ENCODE measurements at regions not wholly inside any gene's neighbourhood (a gene's known extent, or its start where the extent isn't known, plus 50 kb on each side); places are given as distances from the start of the nearest gene placed in this dataset.
A peak's percentile ranks its signal among the peaks of the same experiment; 100 is the strongest.

DNA sequence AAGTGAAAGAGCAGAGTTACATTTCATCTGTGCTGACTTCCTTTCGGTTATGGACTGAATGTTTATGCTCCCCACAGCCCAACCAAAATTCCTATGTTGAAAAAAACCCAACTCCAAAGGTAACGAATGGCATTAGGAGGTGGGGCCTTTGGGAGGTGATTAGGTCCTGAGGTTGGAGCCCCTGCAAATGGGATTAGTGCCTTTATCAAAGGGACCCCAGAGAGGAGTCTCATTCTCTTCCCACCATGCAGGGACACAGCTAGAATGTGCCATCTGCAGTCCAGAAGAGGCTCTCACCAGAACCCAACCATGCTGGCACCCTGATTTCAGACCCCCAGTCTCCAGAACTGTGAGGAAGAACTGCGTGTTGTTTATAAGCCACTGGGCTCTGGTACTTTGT, 199.3 kb downstream of the TOMM20 start:
- Mint-ChIP-seq H3K4me1 (ENCODE audit: low read depth) (peaks cover 81% of the 10 kb centered on the region), H3K27ac (peak overlapping the region; percentile 41), H3K9me3 (no peaks in the 10 kb centered on the region), H3K36me3 (ENCODE audit: low read depth) (peaks cover 2% of the 10 kb centered on the region), H3K4me3 (no peak overlapping the region), H3K27me3 (ENCODE audit: insufficient read depth) (no peaks in the 10 kb centered on the region)
- intact Hi-C loops (cut with micrococcal nuclease): no loop called here
- no peak for DNase-seq (ENCODE audit: low spot score)

DNA sequence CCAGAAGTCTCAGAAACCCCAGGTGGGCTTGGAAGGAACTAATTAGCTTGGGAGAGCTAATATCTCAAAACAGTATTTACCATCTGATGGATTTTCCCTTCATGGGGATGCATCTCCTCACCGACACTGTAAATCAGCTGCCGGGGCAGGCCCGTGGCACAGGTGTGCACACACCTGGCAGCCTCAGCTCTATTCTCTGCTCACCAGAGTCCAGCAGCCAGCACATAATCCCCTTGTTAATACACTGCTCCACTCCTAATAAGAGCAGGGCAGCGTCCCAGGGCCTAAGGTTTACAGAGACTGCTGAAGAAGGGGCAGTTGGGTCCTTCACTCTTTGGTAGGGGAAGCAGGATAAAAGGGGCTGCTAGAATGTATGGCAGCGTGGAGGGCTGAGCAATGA, 200.0 kb downstream of the TOMM20 start:
- no peak for DNase-seq (ENCODE audit: low spot score)
- Mint-ChIP-seq H3K36me3 (ENCODE audit: low read depth) (peaks cover 7% of the 10 kb centered on the region), H3K9me3 (peaks cover 7% of the 10 kb centered on the region), H3K27me3 (ENCODE audit: insufficient read depth) (no peaks in the 10 kb centered on the region), H3K4me3 (no peak overlapping the region), H3K4me1 (ENCODE audit: low read depth) (peaks cover 85% of the 10 kb centered on the region), H3K27ac (peak overlapping the region; percentile 35)
- intact Hi-C loops (cut with micrococcal nuclease): no loop called here

DNA sequence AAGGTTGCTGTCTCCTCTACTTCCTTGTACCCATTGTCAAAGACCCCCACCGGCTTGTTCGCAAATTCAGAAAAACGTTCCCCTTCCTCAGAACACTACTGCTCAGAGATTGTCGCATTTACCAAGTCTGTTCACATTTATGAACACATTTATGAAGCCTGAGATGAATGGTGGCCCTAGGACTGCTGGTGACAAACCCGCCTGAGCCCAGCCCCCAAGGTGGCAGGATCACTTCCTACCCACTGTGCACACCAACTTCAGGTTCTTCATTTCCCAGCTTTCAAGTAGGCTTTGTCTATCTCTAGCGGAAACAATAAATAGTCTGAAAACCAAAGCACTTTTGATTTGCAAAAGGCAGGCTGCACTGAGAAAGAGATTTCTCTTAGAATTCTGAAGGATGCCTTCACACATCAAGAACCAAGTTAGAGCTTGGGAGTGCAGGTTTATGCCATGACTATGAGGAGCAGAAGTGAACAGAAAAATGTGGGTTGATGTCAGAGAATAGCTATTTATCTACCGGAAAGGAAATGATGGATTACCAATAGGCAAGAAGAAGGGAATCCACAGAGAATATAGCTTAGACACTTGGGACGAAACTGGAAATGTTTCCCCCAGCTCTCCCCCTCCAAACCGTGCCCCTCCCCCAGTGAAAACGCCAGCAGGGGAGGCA, 200.5 kb downstream of the TOMM20 start:
- no peak for DNase-seq (ENCODE audit: low spot score)
- Mint-ChIP-seq H3K27me3 (ENCODE audit: insufficient read depth) (no peaks in the 10 kb centered on the region), H3K4me3 (peak overlapping the region; percentile 74), H3K27ac (peak overlapping the region; percentile 97), H3K4me1 (ENCODE audit: low read depth) (peaks cover 85% of the 10 kb centered on the region), H3K36me3 (ENCODE audit: low read depth) (peaks cover 12% of the 10 kb centered on the region), H3K9me3 (peaks cover 12% of the 10 kb centered on the region)
- intact Hi-C loops (cut with micrococcal nuclease): loop anchor here (1.0 to 2.0 kb wide), 4 partner anchors 33 to 87 kb away; no protein-coding TSS in a partner anchor

DNA sequence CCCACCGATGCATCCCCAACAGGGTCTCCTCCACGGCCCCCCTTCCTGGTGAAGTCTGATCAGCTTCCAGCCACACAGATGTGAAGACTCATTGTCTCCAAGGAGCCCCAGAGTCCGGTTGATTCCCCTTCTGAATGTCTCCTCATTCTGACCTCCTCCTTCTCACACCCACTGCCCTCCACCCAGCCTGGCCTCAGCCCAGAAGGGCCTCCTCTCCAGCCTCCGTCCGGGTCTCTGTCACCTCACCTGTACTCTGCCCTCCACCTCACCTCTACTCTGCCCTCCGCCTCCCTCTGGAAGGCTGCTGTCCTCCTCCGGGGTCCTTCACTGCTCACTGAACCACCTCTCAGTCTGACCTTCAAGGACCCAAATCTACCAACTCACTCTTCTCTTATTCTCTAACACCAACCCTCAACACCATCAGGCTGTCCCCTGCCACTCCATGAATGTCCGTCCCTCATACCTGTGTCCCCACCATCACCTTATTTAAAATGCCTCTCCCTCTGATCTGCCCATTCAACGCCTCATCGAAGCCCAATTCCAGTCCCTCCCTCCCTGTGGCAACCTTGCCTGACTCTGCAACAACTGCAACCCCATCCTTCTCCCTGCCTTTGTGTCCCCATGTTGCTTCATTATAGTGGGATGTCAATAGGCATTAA, 201.2 kb downstream of the TOMM20 start:
- no peak for DNase-seq (ENCODE audit: low spot score)
- peaks cover 12% of the 10 kb centered on the region for H3K36me3 Mint-ChIP-seq (ENCODE audit: low read depth)
- H3K27ac Mint-ChIP-seq: peak overlapping the region; percentile 97
- peaks cover 79% of the 10 kb centered on the region for H3K4me1 Mint-ChIP-seq (ENCODE audit: low read depth)
- intact Hi-C loops (cut with micrococcal nuclease): loop anchor here (1.0 to 2.0 kb wide), 4 partner anchors 33 to 88 kb away; no protein-coding TSS in a partner anchor
- H3K9me3 Mint-ChIP-seq: peaks cover 12% of the 10 kb centered on the region
- H3K4me3 Mint-ChIP-seq: peak overlapping the region; percentile 74
- H3K27me3 Mint-ChIP-seq (ENCODE audit: insufficient read depth): no peaks in the 10 kb centered on the region

DNA sequence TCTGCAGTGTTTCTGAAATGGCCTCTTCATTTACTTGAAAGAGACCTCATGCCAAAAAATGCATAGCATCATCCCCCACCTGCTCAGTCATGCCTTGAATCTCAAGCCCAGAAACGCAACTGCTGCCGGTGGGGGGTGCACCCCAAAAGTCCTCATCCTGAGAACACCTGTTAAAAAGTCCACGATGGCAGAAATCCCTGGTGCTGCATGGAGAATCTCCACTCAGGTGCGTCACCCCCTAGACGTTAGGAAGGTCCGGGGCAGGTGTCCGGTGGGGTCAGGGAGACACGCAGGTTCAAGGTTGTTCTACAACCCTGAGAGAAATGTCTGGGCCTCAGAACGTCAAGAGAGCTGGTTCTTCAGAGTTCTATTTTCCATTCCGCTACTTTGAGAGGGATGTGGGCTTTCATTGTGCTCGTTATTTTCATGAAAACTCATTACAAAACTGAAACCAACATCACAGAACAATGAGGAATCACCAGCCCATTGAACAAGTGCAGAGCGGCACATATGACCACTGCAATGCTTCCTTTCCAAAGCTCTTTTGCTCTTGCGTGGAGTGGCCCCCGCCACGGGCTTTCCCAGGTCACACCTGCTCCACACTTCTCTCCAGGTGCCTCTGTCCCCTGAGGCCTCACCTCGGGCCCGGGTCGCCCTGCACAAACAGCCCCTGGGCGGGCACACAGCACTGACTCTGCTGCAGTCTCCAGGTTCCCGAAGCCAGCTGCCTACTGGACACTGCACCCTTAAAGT, 201.9 kb downstream of the TOMM20 start:
- Mint-ChIP-seq H3K27me3 (ENCODE audit: insufficient read depth) (no peaks in the 10 kb centered on the region), H3K27ac (peak overlapping the region; percentile 97), H3K9me3 (peaks cover 12% of the 10 kb centered on the region), H3K4me3 (peak overlapping the region; percentile 74), H3K36me3 (ENCODE audit: low read depth) (peaks cover 12% of the 10 kb centered on the region), H3K4me1 (ENCODE audit: low read depth) (peaks cover 72% of the 10 kb centered on the region)
- intact Hi-C loops (cut with micrococcal nuclease): loop anchor here (1.0 to 2.0 kb wide), 14 partner anchors 32 to 425 kb away; no protein-coding TSS in a partner anchor
- peak; percentile 66 for DNase-seq (ENCODE audit: low spot score)

DNA sequence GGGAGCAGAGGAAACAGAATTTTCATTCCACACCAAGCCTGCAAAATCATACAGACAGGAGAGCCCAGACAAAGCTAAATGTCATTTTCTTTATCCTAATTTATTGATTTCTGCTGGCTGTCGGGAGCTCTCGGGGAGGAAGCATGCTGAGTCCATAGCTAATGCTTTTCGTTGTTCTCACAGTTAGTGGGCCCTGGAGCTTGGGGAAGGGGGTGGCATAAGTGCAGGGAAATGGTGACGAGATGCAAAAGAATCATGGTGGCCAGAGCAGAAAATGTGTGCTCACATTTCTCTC, 202.4 kb downstream of the TOMM20 start:
- intact Hi-C loops (cut with micrococcal nuclease): loop anchor here (1.0 to 2.0 kb wide), 12 partner anchors 31 to 425 kb away; no protein-coding TSS in a partner anchor
- Mint-ChIP-seq H3K9me3 (peaks cover 17% of the 10 kb centered on the region), H3K4me1 (ENCODE audit: low read depth) (peaks cover 67% of the 10 kb centered on the region), H3K36me3 (ENCODE audit: low read depth) (peaks cover 12% of the 10 kb centered on the region), H3K4me3 (peak overlapping the region; percentile 74), H3K27ac (peak overlapping the region; percentile 97), H3K27me3 (ENCODE audit: insufficient read depth) (no peaks in the 10 kb centered on the region)
- DNase-seq (ENCODE audit: low spot score): no peak

DNA sequence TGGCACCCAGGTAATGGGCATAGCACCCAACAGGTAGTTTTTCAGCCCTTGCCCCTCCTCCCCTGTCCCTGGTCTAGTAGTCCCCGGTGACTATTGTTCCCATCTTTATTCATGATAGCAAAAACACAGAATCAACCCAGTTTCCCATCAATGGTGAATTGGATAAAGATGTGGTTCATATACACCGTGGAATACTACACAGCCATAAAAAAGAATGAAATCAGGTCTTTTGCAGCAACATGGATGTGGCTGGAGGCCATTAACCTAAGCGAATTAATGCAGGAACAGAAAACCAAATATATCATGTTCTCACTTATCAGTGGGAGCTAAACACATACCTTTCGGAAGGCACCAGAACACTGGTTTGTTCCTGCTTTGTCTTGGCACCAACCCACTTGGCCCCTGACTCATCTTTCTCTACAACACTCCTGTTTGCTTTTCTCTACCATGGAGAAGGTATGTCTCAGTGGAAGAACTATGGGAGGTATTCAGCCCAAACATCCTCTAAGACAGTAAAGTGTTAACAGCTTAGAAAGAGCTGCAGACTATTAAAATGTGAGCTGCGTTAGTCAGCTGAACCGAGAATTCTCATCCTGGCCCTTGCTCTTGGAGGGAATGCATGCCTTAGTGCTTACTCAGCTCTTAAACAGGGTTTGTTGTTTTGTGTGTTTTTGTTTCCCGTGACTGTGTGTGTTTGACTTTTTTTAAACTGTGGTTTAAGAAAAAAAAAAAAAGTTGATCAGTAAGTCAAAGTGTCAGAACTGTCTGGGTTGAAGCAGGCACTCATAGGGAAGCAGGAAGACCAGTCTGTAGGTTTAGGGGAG, 203.0 kb downstream of the TOMM20 start:
- peak; percentile 17 for DNase-seq (ENCODE audit: low spot score)
- peaks cover 64% of the 10 kb centered on the region for H3K4me1 Mint-ChIP-seq (ENCODE audit: low read depth)
- peak overlapping the region; percentile 97 for H3K27ac Mint-ChIP-seq
- no peaks in the 10 kb centered on the region for H3K27me3 Mint-ChIP-seq (ENCODE audit: insufficient read depth)
- H3K9me3 Mint-ChIP-seq: peaks cover 21% of the 10 kb centered on the region
- H3K36me3 Mint-ChIP-seq (ENCODE audit: low read depth): peaks cover 14% of the 10 kb centered on the region
- H3K4me3 Mint-ChIP-seq: peak overlapping the region; percentile 74
- intact Hi-C loops (cut with micrococcal nuclease): loop anchor here (1.0 to 2.0 kb wide), 12 partner anchors 31 to 424 kb away; no protein-coding TSS in a partner anchor

DNA sequence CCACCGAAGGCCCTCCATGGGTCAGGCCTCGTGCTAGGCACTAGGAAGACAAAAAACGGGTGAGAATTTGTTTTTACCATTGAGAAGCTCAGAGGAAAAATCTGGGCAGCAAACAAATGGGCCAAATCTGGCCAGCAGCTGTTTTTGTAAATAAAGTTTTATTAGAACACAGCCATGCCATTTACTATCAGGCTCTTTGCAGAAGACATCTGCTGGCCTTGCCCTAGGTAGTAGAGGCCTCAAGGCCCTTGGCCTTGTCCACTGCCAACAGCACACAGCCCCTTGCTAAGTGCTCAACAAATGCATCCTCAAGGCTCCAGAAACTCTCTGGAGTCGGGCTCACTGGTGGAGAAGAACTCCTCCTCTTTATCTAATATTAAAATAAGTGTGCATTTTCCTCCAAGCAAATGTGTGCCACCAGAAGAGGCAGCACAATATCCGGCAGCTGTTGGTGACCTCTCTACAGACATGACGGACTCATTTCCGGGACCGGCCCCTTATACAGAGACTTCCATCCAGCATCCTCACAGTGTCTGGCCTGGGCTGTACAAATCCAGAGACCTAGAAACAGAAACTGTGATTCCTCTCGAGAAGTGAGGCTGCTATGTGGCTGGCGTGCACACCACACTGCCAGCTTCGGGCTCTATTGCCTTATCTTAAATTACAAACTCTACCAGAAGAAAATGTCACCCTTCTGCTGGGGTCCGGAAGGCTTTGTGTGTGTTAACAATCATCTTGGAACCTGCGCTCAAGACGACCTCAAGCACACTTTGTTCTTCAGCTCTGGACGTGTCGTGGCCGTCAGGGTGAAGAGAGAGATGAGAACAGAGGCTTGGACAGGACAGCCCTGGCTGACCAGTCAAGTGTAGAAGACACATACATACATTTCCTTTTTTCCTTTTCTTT, 203.9 kb downstream of the TOMM20 start:
- Mint-ChIP-seq H3K27me3 (ENCODE audit: insufficient read depth) (no peaks in the 10 kb centered on the region), H3K4me3 (no peak overlapping the region), H3K36me3 (ENCODE audit: low read depth) (peaks cover 14% of the 10 kb centered on the region), H3K4me1 (ENCODE audit: low read depth) (peaks cover 64% of the 10 kb centered on the region), H3K27ac (peak overlapping the region; percentile 73), H3K9me3 (peaks cover 26% of the 10 kb centered on the region)
- DNase-seq (ENCODE audit: low spot score): no peak
- intact Hi-C loops (cut with micrococcal nuclease): no loop called here

DNA sequence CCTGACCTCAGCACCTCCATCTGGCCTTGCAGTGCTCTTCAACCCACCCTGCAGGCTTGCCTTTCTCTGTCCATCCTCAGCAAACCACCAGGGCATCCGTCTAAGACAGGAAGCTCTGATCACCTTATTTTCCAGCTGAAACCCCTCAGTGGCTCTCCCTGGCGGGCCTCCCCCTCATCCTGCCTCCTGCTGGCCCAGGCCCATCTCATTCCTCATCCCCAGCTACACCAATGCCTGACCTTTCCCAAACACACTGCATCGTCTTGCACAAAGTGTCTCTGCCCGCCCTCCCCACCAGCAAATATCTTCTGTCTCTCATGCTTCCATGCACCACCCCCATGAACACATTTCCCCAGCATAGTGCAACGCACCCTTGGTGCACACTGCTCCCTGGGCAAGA, 205.0 kb downstream of the TOMM20 start:
- peaks cover 53% of the 10 kb centered on the region for H3K4me1 Mint-ChIP-seq (ENCODE audit: low read depth)
- peaks cover 14% of the 10 kb centered on the region for H3K36me3 Mint-ChIP-seq (ENCODE audit: low read depth)
- no peaks in the 10 kb centered on the region for H3K27me3 Mint-ChIP-seq (ENCODE audit: insufficient read depth)
- peaks cover 26% of the 10 kb centered on the region for H3K9me3 Mint-ChIP-seq
- no peak for DNase-seq (ENCODE audit: low spot score)
- intact Hi-C loops (cut with micrococcal nuclease): no loop called here
- H3K4me3 Mint-ChIP-seq: no peak overlapping the region
- peak overlapping the region; percentile 13 for H3K27ac Mint-ChIP-seq

DNA sequence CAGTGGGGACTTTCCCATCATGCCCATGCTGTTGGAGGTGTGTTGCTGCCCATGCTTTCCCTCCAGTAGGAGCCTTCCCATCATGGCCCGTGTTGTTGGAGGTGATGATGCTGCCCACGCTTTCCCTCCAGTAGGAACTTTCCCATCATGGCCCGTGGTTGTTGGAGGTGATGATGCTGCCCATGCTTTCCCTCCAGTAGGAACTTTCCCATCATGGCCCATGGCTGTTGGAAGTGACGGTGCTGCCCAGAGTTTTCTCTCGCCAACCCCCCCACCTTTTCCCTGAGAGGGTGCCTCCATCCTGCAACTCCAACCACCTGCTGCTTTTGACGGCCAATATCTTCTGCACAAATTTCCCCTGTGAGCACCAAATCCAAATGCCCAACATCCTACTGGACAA, 205.7 kb downstream of the TOMM20 start:
- peaks cover 13% of the 10 kb centered on the region for H3K36me3 Mint-ChIP-seq (ENCODE audit: low read depth)

DNA sequence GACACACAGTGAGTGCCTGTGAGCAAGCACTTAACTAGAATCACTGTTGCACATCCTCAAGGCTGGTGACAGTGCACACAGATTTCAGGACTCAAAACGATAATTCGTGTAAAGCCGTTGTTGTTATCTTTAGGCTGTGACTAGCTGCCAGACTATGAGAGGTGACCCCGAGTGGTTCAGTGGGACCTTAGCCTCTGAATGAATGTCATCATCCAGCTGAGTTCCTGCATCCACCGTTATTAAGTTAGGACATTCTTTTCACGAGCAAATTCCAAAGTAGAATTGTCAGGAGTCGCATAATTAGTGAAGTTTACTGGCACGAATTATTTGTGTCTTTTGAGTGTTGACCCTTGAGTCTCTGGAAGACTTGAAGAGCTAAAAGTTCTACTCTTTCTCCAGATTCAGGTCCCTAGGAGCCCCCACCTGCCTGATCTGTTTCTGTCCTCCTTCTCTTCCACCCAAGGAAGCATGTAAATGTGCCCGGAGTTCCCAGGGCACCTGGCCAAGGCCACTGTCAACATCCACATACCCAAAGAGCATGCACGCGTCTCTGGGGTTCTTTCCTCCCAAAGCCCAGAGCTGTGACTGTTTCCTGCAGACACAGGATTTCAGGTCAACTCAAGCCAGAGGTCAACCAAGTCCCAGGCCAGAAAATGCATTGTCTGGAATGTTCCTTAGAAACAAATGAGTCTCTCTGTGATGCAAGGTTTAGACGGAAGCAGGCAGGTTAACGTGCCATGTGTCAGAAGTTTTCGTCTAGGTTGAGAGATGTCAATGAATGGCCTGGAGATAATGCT, 207.2 kb downstream of the TOMM20 start:
- DNase-seq (ENCODE audit: low spot score): no peak
- Mint-ChIP-seq H3K9me3 (peaks cover 26% of the 10 kb centered on the region), H3K27me3 (ENCODE audit: insufficient read depth) (no peaks in the 10 kb centered on the region), H3K4me3 (no peak overlapping the region), H3K27ac (peak overlapping the region; percentile 52), H3K4me1 (ENCODE audit: low read depth) (peaks cover 37% of the 10 kb centered on the region), H3K36me3 (ENCODE audit: low read depth) (peaks cover 12% of the 10 kb centered on the region)
- intact Hi-C loops (cut with micrococcal nuclease): no loop called here

More for the DNA sequence above, 205.7 kb downstream of the TOMM20 start:
- DNase-seq (ENCODE audit: low spot score): no peak
- Mint-ChIP-seq H3K27me3 (ENCODE audit: insufficient read depth) (no peaks in the 10 kb centered on the region), H3K9me3 (peaks cover 26% of the 10 kb centered on the region), H3K27ac (no peak overlapping the region), H3K4me3 (no peak overlapping the region), H3K4me1 (ENCODE audit: low read depth) (peaks cover 47% of the 10 kb centered on the region)
- intact Hi-C loops (cut with micrococcal nuclease): no loop called here
